Peyer's patch (tissue), 4 donors: ENCODE measurements at regions not wholly inside any gene's neighbourhood (a gene's known extent, or its start where the extent isn't known, plus 50 kb on each side); places are given as distances from the start of the nearest gene placed in this dataset.

Experiments
- CTCF ChIP-seq, 6 experiments: fragments of 450-650 bp in 4 of 6; fragments of 200-600 bp in 2 of 6; sonication (generic) in 1 of 6; IDR thresholded peaks; one replicate each; pipeline ENCODE4 v1.5.1; 2017 to 2019; ENCODE audit warnings: antibody characterized with exemption in 6 of 6, mild to moderate bottlenecking in 3 of 6, moderate library complexity in 1 of 6
- POLR2A ChIP-seq, 2 donors: fragments of 450-650 bp; IDR thresholded peaks; one replicate each; pipeline ENCODE4 v1.5.1; 2017; ENCODE audit warnings: antibody characterized with exemption in 2 of 2, mild to moderate bottlenecking in 2 of 2, moderate library complexity in 2 of 2

- TF ChIP-seq CTCF (IDR thresholded peaks at IDR 0.05) (no peak), POLR2A (IDR thresholded peaks at IDR 0.05) (no peak)
These were observed 441.7 kb downstream of the TXNL1 start for GRCh38 chr18:56196495-56197225.
